ENCODE measurements at regions not wholly inside any gene's neighbourhood (a gene's known extent, or its start where the extent isn't known, plus 50 kb on each side); places are given as distances from the start of the nearest gene placed in this dataset.
"Not testable (repeated sequence)": the region's sequence is repeated elsewhere in the genome, so short reads cannot be mapped to it uniquely, and the experiment has no call there.

DNA sequence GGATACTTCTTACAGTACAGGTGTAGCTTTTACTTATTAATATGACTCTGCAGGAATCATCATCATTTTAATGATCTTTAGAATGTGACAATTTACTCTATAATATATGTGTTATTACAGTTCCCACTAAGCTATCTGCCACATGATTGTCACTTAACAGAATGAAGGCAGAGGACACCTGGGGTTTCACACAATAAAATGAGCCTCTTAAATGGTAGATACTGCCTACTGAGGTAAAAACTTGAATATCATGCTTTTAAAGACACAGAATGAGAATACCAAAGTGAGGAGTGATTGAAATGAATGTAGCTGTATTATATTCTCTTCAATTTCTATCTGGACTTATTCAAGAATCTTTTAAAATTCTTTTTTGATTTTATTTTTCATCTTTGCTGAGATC, 1255.3 kb upstream of the LRRN3 start:
- DNase-seq: no peak

DNA sequence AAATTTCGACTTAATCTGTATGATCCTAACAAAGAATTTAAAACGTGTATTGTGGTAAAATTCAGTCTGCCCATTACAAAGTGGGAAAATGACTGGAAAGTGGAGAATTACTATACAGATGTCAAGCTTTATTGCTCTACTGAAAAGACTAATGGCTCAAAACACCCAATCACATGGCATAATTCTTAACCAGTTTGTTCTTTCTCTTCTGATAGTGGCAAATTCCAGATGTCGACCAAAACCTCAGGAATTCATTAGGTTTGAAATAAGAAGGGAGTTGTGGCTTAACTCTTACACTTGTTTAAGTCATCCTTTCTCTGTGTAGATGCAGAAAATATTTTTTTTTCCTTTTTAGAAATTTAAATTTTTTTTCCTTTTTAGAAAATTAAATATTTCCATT, 1254.9 kb upstream of the LRRN3 start:
- no peak for DNase-seq

DNA sequence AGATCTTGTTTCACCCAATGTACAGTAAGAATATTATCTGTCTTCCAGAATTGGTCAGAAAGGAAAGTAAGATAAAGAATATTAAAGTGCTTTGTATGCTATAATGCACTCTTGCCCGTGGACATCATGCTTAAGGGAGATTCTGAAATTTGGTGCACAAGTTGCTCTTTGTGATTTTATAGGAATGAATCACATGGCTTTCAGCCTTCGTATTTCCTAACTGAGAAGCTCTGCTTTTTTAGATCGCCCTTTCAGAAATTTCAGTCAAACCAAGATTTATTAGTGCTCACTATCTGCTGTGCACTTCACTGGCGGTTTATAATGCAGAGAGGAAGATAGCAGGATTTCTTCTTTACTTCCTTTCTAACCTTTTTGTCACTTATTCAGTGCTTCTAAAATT, 1248.5 kb upstream of the LRRN3 start:
- no peak for DNase-seq

DNA sequence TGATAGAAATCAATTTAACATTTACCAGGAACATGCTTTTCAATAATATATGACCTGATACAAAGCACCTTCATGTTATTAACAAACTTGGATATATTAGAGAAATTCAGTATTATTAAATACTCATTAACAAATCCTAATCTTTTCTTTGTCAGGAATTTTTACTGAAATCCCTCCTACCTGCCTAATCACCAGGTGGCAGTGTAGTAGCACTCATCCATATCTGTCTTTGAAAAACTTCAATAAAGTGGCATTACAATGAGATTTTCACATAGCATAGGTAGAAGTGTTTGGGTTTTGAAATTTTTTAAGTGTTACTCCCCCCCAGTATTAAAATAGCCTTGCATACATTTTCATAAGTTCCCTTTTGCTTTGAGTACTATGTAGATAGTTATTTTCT, 1246.6 kb upstream of the LRRN3 start:
- no peak for DNase-seq

DNA sequence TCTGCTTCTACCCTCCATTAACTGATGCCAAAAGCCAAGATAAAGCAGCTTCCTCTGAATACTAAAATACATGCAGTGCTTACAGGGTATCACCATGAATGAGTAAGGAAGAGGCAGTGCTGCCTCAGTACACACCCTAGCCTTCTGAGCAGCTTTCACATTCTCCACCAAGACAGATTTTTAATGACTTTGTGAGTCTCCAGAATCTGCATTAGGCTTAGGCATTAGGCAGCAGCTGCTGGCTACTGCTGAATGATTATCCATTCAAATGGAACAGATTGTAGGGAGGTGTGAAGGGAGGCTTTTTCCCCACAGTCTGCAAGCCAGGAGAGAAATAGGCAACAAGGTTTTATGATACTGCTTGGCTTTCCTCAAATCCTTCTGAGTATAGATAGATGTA, 1226.7 kb upstream of the LRRN3 start:
- DNase-seq: no peak

DNA sequence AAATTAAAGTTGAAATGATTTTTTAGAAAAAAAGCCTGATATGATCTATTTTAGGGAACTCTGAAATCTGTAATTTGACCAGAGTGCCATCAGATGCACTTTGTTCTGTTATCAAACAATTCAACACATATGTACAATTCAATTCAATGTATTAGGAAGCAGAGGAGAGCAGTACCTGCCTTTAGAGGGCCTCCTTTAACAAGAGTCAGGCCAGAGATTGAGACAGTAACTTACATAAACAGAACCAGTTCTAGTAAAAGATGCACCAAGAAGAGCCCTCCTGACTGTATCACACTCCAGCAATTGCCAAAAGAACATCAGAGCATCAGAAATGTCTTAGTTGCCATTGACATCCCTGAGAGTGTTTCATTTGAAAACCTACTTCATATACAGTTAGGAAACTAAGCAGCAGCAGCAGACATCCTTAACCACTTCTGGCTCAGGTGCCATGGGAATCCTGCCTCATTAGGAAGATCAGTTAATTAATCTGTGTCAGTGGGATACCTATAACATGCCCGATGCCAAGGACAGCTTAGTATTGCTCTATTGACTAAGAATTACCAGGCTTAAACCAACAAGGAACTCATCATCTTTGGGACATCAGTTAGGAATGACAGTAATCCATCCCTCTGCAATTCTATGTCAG, 1222.6 kb upstream of the LRRN3 start:
- no peak for DNase-seq

DNA sequence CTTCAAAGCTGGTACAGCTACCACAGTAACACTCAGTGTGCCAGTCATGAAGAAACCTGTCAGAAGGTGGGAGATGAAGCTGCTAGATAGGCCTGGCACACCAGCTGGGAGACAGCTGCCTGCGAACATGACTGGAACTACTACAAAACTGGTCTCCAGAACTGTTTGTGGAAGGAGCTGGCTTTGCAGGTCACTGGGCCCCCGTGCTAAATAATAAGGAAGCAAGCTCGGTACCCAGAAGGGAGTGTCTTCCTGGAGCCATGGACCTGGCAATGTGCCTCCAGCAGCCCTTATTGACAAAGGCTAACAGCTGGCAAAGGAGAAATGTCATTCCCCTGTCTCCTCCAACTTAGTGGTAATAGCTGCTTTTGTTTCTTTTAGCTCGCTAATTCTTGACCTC, 1217.6 kb upstream of the LRRN3 start:
- DNase-seq: no peak

DNA sequence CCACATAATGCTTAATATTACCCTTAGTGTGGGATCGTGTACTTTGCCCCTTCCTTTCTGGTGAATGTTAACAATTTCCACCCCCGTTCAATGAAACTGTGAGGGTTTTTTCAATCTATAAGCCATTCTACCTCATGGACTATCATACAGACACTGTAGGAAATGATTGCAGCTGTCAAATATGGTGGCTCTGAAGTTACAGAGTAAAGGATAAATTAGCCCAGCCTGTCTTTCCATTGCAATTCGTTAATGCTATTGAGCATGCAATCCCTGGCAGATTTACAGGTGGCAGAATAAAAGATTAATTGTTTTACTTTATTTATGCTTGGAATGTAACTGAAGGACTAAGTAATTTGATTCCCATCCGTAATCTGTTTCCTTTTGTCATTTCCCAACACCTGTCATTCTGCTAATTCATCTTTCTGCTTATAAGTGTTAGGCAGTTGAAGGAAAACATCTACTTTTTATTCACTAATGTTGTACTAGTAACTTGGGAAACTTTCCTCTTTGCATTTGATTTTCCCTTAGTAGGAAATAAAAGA, 1211.6 kb upstream of the LRRN3 start:
- DNase-seq: no peak

DNA sequence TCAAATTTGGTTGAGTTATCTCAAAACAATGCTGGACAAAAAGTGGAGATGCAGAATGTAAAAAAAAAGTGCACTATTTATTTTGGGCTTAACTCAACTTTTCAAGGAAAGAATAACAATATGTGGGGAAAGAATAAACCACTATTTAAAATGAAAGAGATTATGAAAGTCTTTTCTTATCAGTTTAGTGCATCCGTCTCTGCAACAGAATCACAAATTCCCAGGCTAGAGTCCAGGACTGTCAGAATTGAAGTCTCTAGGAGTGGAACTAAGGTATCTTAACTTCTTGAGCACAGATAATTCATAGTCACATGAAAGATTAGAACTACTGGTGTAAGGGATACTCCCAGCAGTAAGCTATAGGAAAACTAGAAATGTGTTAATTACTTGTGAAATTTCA, 1200.3 kb upstream of the LRRN3 start:
- DNase-seq: no peak

DNA sequence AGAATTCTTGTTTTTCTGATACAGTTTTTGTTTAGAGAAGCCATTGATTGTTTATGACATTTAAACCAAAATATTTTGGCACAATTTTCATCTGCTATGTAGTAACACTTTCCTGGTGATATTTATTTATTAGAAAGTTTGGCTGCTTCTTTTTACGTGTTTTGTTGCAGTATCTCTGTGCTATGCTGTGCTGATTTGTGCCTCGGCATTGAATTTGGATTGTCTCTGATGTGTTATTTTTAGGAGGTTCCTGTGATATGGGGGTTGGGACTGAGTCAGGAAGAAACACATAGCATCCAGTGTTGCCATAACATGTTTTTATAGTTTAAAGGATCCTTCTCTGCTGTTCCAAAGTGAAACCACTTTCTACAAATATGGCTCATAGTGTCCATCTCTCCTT, 1197.7 kb upstream of the LRRN3 start:
- DNase-seq: no peak

DNA sequence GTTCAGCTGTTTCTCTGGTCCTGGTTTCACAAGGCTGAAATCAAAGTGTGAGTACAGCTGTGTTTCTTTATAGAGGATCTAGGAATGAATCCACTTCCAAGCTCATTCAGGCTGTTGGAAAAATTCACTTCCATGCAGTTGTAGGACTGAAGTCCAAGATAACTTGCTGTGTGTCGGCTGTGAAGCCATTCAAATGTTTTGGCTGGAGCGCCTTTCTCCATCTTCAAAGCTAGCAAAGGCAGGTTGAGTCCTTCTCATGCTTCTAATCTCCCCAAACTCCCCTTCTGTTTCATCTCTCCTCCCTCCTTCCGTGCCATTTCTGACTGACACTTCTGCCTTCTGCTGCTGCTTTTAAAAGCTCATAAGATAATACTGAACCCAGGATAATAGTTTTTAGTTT, 1195.4 kb upstream of the LRRN3 start:
- DNase-seq: no peak

DNA sequence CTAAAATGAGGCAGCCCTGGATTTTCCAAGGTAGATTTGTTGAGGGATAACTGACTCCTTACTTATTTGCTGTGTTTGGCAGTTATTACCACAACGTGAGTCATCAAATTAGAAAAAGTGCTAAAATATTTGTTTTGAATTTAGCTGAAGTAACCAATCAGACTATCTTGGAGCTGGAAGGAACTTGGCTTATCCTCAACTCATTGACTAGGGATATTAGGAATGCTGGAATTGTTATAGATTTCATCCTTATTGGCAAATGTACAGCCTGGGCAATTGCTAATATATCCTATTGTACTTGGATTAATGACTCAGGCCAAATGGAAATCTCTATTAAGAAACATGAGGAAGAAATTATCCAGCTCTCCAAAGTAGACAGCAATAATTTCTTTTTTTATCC, 1189.0 kb upstream of the LRRN3 start:
- no peak for DNase-seq

DNA sequence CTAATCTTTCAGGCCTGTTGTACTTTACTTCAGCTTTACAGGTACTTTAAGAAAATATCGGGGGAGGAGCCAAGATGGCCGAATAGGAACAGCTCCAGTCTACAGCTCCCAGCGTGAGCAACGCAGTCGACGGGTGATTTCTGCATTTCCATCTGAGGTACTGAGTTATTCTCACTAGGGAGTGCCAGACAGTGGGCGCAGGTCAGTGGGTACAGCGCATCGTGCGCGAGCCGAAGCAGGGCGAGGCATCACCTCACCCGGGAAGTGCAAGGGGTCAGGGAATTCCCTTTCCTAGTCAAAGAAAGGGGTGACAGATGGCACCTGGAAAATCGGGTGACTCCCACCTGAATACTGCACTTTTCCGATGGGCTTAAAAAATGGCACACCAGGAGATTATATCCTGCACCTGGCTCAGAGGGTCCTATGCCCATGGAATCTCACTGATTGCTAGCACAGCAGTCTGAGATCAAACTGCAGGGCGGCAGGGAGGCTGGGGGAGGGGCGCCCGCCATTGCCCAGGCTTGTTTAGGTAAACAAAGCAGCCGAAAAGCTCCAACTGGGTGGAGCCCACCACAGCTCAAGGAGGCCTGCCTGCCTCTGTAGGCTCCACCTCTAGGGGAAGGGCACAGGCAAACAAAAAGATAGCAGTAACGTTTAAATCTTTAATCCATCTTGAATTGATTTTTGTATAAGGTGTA, 1185.4 kb upstream of the LRRN3 start:
- DNase-seq: not testable (repeated sequence)

DNA sequence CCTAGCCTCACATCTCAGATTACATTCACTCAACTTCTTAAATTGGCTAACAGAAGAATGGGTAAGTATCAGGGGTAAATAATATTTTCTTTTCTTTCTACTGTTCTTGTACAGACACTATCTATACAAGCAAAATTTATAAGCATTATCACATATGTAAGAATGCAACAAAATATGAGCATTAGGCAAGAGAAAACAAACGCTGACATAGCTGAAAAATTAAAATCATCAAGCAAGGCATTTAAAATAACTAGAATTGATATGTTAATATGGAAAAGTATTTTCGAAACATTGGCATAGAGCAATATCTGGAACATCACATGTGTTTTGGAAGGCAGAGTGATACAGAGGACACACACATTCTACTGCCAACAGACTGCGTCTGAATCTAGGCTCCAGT, 1175.3 kb upstream of the LRRN3 start:
- DNase-seq: no peak

DNA sequence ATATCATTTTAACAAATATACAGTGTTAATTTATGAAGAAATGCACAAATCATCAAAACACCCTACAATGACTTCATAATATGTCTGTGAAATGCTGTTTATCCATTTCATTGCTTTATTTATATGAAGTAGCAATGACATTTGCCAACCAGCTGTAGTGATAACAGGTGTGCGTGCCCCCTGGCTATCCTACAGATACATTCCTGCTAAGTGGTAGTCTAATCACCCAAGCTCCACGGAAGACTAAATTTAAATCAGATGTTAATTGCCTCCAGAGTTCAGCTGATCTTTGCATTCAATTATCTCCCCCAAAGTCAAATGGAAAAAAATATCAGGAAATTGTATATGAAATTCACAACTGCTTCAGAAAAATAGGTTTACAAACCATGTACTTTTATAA, 1164.2 kb upstream of the LRRN3 start:
- DNase-seq: no peak

DNA sequence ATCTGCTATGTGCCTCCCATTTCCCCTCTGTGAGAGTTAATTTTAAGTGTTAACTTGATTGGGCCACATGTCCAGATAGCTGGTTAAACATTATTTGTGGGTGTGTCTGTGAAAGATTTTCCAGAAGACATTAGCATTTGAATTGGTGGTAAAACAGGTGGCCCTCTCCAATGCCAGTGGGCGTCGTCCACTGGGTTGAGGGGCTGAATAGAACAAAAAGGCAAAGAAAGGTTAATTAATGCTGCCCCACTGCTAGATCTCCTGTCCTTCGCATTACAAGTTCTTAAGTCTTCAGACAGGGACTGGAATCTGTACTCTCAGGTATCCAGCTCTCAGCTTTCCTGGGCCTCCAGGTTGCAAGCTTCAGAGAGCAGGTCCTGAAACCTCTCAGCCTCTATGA, 1160.9 kb upstream of the LRRN3 start:
- no peak for DNase-seq

DNA sequence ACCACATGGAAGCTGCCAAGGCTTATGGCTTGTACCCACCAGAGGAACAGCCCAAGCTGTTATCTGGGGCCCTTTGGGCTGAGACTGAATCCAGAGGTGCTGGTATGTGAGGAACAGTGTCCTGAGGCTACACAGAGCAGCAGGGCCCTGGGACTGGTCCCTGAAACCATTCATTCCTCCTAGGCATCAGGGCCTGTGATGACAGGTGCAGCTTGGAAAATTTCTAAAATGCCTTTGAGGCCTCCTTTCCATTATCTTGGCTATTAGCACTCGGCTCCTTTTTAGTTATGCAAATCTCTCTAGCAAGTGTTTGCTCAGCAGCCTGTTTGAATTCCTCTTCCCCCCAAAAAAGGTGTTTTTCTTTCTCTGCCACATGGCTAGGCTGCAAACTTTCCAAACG, 1151.7 kb upstream of the LRRN3 start:
- DNase-seq: no peak

DNA sequence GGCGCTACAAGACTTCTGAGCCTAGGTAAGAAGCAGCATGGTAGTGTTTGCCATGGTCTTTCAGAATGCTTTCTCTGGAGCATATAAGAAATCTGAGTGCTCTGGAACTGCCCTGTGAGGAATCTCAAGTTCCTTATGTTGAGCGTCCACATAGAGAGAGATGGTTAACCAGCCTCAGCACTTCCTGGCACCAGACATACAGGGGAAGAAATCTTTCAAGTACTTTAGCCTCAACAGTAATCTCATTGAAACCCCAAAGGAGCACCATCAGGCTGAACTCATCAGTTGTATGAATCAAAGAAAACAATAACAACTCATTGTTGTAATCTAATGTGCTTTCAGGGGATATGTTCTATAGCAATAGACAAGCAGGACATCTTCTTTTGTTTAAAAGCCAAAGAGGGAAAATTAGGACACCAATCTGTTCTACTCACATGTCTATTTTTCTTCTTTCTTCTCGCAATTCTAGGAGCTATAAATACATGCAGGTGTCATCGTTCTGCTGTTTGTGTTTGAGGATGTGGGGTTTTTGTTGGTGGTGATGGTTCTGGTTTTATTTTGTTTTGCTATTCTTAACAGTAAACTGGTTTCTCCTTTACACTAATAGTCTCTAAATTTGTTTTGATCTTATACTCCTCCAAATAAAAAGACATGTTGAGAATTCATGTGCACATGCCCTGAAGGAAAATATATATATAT, 1145.0 kb upstream of the LRRN3 start:
- no peak for DNase-seq

DNA sequence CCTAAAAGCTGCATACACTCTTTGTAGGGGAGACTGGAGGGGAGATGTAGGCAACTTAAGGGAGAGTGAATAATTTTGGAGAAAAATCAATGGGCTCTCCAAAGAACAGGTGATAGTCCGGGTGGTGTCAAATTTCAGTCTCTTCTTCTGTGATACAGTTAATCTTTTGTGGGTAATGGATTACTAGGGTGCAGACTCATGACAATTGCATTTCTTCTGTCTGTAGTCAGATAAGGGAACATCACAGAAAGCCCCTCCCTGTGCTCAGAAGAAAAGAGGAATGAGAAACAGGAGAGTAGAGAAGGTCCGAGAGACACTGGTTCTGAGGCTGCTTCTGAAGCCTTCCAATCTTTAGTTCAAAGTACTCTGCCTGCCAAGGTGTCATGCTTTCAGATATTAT, 1140.7 kb upstream of the LRRN3 start:
- DNase-seq: no peak

DNA sequence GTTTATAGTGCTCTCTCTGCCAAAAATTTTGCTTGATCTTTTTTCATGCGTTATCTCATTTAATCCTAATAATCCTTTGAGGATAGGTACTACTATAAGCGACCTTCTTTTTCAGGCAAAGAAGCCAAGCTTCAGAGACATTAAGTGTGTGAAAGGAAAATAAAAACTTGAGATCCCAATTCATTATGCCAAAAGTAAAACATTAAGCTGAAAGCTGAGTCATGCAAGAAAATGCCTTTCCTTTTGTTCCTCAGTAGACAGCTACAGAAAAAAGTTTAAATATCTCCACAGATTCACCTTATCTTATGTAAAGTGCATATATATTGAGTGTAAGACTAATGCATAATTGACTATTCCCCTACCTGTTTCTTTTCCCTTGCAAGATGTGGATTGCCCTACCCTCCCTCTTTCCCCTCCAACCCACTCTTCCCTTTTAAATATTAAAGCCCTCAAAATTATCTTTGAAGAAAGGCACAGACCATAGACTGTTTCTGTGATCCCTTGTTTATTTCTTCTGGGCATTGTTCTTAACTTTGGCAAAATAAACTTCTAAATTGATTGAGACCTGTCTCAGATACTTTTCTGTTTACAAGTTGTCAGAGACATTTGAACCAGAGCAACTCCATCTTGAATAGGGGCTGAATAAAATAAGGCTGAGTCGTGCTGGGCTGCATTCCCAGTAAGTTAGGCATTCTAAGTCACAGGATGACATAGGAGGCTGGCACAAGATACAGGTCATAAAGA, 1139.9 kb upstream of the LRRN3 start:
- no peak for DNase-seq

DNA sequence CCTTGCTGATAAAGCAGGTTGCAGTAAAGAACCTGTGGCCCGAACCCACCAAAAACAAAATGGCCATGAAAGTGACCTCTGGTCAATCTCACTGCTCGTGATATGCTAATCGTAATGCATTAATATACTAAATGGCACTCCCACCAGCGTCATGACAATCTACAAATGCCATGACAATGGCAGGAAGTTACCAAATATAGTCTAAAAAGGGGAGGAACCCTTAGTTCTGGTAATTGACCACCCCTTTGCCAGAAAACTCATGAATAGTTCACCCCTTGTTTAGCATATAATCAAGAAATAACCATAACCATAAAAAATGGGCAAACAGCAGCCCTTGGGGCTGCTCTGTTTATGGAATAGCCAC, 1139.4 kb upstream of the LRRN3 start:
- DNase-seq: no peak

DNA sequence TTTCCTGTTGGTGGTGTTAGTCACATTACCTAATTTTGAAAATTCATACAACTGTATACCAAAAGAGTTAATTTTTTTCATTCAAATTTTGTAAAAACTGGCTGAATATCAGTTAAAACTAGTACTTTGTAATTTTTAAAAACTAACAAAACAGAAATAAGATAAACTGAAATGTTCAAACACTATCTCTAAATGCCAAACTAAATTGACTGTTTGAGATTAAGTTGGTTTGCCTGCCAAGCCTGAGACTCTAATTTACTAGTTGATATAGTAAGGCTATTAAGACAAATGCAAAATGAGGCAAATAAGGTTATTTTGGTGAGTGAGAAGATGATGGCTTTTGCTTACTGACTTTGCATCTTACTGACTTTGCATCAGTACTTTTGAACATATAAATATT, 1134.9 kb upstream of the LRRN3 start:
- DNase-seq: no peak

DNA sequence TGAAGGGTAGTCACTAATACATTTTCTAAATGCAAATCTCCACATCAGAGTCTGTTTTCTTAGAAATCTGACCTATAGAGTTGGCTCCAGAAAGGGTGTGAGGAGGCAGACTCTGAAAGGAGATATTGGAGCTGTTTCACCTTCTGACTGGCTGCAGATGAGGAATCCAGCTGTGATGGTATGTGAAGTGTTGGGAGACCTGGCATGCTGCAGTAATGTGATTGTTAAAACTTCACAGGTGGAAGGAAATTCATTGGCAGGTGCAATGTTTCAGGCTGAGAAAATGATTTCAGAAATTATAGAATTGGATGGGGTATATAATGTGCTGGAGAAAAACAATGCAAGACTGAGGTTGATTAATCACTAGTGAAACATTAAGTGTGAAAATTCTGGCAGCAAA, 1134.0 kb upstream of the LRRN3 start:
- no peak for DNase-seq

DNA sequence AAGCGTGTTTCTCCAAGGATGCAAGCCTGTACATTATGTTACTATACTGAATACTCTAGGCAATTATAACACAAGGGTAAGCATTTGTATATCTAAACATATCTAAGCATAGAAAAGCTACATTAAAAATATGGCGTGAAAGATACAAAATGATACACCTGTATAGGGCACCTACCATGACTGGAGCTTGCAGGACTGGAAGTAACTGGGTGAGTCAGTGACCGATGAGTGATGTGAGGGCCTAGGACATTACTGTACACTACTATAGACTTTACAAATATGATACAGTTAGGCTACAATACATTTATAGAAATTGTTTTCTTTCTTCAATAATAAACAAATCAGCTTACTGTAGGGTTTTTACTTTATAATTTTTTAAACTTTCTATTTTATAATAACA, 1127.2 kb upstream of the LRRN3 start:
- DNase-seq: no peak

Data from activated naive CD4-positive, alpha-beta T cell treated with anti-CD3 and anti-CD28 coated beads, Interleukin-2, amount 50 U/mL, for 16 hours (primary cell).